DOHH2 (cell line): ENCODE measurements at regions not wholly inside any gene's neighbourhood (a gene's known extent, or its start where the extent isn't known, plus 50 kb on each side); places are given as distances from the start of the nearest gene placed in this dataset.

Experiments
- H3F3A ChIP-seq: fragments of 200-600 bp; sonication (generic), shearing (Covaris generic); 2 replicates; pipeline ENCODE4 v1.6.0; 2016; ENCODE audit warnings: antibody characterized with exemption, mild to moderate bottlenecking; ENCODE audit not compliant: control insufficient read depth, insufficient read depth
- H3K27ac ChIP-seq: fragments of 200-600 bp; sonication (generic); 2 replicates; pipeline ENCODE4 v1.5.1; 2014; ENCODE audit warnings: low read depth, mild to moderate bottlenecking, low read length, moderate library complexity
- H3K27me3 ChIP-seq: fragments of 200-600 bp; sonication (generic); 2 replicates; pipeline ENCODE4 v1.6.1; 2014; ENCODE audit warnings: mild to moderate bottlenecking, low read length, mixed read lengths; ENCODE audit not compliant: control insufficient read depth
- H3K36me3 ChIP-seq: fragments of 200-600 bp; sonication (generic); 2 replicates; pipeline ENCODE4 v1.6.1; 2014; ENCODE audit warnings: mild to moderate bottlenecking, low read length, moderate library complexity, mixed read lengths; ENCODE audit not compliant: control insufficient read depth
- H3K4me1 ChIP-seq: fragments of 200-600 bp; sonication (generic); 2 replicates; pipeline ENCODE4 v1.6.1; 2014; ENCODE audit warnings: mild to moderate bottlenecking, low read length, mixed read lengths; ENCODE audit not compliant: control insufficient read depth
- H3K4me2 ChIP-seq: fragments of 200-600 bp; sonication (generic); 2 replicates; pipeline ENCODE4 v1.6.0; 2014; ENCODE audit warnings: mild to moderate bottlenecking, low read length, moderate library complexity
- H3K4me3 ChIP-seq: fragments of 200-600 bp; sonication (generic); 2 replicates; pipeline ENCODE4 v1.5.1; 2014; ENCODE audit warnings: mild to moderate bottlenecking, low read length, mixed read lengths
- H3K79me2 ChIP-seq: fragments of 200-600 bp; sonication (generic); 2 replicates; pipeline ENCODE4 v1.6.1; 2014; ENCODE audit warnings: mild to moderate bottlenecking, low read length, mixed read lengths; ENCODE audit not compliant: control insufficient read depth
- H3K9me2 ChIP-seq: fragments of 200-600 bp; sonication (generic); replicated peaks from 2 replicates; pipeline ENCODE4 v1.6.1; 2014; ENCODE audit warnings: mild to moderate bottlenecking, low read length, mixed read lengths; ENCODE audit not compliant: control insufficient read depth
- H3K9me3 ChIP-seq: fragments of 200-600 bp; sonication (generic); 2 replicates; pipeline ENCODE4 v1.6.1; 2014; ENCODE audit warnings: antibody characterized with exemption, low read length, mixed read lengths; ENCODE audit not compliant: control insufficient read depth, insufficient read depth
- H4K20me1 ChIP-seq: fragments of 200-600 bp; sonication (generic); 2 replicates; pipeline ENCODE4 v1.6.0; 2014; ENCODE audit warnings: low read depth, mild to moderate bottlenecking, antibody characterized with exemption, low read length, moderate library complexity; ENCODE audit not compliant: control insufficient read depth, insufficient read depth
- EZH2phosphoT487 ChIP-seq: fragments of 200-600 bp; sonication (generic); IDR thresholded peaks from 2 replicates; pipeline ENCODE4 v1.6.1; 2017; ENCODE audit warnings: borderline replicate concordance, mild to moderate bottlenecking, antibody characterized with exemption, low read length, moderate library complexity, mixed read lengths
- TF ChIP-seq, protein P1 (sequence below): fragments of 200-600 bp; sonication (generic); IDR thresholded peaks from one replicate; pipeline ENCODE4 v1.5.1; 2014; ENCODE audit warnings: antibody characterized with exemption, mild to moderate bottlenecking, low read depth, low read length; ENCODE audit not compliant: poor library complexity, severe bottlenecking

DNA sequence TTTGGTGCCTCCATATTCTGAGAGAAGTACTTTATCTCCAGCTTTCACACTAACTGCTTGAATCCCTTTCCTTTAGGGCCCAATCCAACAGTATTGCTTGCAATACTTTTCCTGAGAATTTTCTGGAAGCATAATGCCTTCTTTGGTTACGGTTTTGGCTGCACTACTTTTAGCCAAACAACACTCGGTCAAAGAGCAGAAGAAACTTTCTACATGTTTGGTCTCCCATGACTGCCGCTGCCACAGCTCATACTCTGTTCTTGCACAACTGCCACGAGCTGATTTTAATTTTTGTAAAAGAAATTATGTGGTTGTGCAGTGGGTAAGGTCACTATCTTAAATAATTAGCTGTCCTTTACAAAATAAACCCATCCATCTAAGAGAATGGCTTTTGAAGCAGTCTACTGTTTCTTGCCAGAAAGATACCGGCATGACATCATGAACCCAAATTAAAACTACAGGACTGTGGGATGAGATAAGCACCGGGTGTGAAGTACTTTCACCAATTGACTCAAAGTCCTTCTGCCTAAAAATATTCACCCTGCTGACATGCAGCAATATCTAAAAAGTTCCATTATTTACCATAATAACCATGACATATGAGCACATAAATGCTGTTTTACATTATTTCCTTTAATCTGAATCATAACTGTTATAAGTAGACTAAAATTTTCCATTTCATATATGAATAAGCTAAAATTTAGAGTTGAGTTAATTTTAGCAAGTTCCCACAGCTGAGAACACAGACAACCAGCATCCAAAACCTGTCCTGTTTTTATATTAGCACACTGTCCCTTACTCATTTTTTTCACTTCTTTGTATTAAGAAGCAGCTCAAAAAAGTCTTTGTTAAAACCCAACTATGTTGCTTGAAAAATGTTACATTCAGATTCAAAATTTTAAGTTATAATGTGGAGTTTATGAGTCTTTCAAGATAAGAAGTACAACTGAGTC is 1154.3 kb downstream of the EPHA3 start:
- TF ChIP-seq EZH2phosphoT487: no peak
- TF ChIP-seq, protein P1, sequence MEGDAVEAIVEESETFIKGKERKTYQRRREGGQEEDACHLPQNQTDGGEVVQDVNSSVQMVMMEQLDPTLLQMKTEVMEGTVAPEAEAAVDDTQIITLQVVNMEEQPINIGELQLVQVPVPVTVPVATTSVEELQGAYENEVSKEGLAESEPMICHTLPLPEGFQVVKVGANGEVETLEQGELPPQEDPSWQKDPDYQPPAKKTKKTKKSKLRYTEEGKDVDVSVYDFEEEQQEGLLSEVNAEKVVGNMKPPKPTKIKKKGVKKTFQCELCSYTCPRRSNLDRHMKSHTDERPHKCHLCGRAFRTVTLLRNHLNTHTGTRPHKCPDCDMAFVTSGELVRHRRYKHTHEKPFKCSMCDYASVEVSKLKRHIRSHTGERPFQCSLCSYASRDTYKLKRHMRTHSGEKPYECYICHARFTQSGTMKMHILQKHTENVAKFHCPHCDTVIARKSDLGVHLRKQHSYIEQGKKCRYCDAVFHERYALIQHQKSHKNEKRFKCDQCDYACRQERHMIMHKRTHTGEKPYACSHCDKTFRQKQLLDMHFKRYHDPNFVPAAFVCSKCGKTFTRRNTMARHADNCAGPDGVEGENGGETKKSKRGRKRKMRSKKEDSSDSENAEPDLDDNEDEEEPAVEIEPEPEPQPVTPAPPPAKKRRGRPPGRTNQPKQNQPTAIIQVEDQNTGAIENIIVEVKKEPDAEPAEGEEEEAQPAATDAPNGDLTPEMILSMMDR: no peak
- no peaks in the 10 kb centered on the region for H3K79me2 ChIP-seq
- no peaks in the 10 kb centered on the region for H3K9me3 ChIP-seq
- H4K20me1 ChIP-seq: no peaks in the 10 kb centered on the region
- no peaks in the 10 kb centered on the region for H3K36me3 ChIP-seq
- no peaks in the 10 kb centered on the region for H3F3A ChIP-seq
- no peaks in the 10 kb centered on the region for H3K9me2 ChIP-seq
- H3K27me3 ChIP-seq: no peaks in the 10 kb centered on the region
- H3K4me3 ChIP-seq: no peak overlapping the region
- no peak overlapping the region for H3K4me2 ChIP-seq
- H3K4me1 ChIP-seq: no peaks in the 10 kb centered on the region
- H3K27ac ChIP-seq: no peak overlapping the region
